ENCODE measurements at regions not wholly inside any gene's neighbourhood (a gene's known extent, or its start where the extent isn't known, plus 50 kb on each side); places are given as distances from the start of the nearest gene placed in this dataset.

DNA sequence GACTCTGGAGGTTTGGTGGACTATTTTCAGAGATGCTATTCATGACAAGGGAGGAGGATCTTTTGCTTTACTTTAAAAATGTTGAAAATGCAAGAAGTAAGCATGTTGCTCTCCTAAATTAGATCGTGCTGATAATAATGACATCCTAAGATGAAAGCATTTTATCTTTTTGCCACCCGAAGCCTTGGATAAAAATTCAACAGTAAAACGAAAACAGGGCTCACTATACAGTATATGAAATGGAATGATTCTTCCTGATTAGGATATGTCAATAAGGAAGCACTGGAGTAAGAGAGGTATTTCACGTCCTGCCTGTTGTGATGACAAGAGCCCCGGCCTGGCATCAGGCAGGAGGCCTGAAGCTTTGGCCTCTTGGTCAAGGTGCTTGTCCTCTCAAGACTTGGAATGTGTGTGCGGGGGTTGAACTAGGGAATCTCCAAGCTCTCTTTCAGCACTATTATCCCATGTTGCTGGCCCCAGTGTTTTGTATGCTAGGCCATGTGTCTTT lies 306.0 kb downstream of the MTX2 start:
- TF ChIP-seq, protein P1, sequence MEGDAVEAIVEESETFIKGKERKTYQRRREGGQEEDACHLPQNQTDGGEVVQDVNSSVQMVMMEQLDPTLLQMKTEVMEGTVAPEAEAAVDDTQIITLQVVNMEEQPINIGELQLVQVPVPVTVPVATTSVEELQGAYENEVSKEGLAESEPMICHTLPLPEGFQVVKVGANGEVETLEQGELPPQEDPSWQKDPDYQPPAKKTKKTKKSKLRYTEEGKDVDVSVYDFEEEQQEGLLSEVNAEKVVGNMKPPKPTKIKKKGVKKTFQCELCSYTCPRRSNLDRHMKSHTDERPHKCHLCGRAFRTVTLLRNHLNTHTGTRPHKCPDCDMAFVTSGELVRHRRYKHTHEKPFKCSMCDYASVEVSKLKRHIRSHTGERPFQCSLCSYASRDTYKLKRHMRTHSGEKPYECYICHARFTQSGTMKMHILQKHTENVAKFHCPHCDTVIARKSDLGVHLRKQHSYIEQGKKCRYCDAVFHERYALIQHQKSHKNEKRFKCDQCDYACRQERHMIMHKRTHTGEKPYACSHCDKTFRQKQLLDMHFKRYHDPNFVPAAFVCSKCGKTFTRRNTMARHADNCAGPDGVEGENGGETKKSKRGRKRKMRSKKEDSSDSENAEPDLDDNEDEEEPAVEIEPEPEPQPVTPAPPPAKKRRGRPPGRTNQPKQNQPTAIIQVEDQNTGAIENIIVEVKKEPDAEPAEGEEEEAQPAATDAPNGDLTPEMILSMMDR (IDR thresholded peaks at IDR 0.05): no peak
- TF ChIP-seq, protein P2, sequence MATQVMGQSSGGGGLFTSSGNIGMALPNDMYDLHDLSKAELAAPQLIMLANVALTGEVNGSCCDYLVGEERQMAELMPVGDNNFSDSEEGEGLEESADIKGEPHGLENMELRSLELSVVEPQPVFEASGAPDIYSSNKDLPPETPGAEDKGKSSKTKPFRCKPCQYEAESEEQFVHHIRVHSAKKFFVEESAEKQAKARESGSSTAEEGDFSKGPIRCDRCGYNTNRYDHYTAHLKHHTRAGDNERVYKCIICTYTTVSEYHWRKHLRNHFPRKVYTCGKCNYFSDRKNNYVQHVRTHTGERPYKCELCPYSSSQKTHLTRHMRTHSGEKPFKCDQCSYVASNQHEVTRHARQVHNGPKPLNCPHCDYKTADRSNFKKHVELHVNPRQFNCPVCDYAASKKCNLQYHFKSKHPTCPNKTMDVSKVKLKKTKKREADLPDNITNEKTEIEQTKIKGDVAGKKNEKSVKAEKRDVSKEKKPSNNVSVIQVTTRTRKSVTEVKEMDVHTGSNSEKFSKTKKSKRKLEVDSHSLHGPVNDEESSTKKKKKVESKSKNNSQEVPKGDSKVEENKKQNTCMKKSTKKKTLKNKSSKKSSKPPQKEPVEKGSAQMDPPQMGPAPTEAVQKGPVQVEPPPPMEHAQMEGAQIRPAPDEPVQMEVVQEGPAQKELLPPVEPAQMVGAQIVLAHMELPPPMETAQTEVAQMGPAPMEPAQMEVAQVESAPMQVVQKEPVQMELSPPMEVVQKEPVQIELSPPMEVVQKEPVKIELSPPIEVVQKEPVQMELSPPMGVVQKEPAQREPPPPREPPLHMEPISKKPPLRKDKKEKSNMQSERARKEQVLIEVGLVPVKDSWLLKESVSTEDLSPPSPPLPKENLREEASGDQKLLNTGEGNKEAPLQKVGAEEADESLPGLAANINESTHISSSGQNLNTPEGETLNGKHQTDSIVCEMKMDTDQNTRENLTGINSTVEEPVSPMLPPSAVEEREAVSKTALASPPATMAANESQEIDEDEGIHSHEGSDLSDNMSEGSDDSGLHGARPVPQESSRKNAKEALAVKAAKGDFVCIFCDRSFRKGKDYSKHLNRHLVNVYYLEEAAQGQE (IDR thresholded peaks at IDR 0.05; ENCODE audit: insufficient read depth in 1 of 2, low read depth in 2 of 2, low read length in 1 of 2): no peak
- TF ChIP-seq TCF7L2 (IDR thresholded peaks at IDR 0.05; ENCODE audit: low read depth, low read length) (no peak), SIN3A (IDR thresholded peaks at IDR 0.05; ENCODE audit: borderline replicate concordance, insufficient read depth, low read depth, low read length) (no peak), POLR2AphosphoS5 (IDR thresholded peaks at IDR 0.05; ENCODE audit: low read depth, low read length) (no peak)
